Endodermal cell (in vitro differentiated cells): ENCODE measurements at regions not wholly inside any gene's neighbourhood (a gene's known extent, or its start where the extent isn't known, plus 50 kb on each side); places are given as distances from the start of the nearest gene placed in this dataset.

Experiments used
- DNase-seq: peaks from one replicate; pipeline ENCODE4 v3.0.0-alpha.2; 2017
- H3K27ac ChIP-seq: 2 replicates; pipeline ENCODE4 v1.5.1; 2013; ENCODE audit warnings: mild to moderate bottlenecking, low read depth, low read length, moderate library complexity
- H3K27me3 ChIP-seq: 2 replicates; pipeline ENCODE4 v1.6.1; 2013; ENCODE audit warnings: mild to moderate bottlenecking, low read length, moderate library complexity; ENCODE audit not compliant: insufficient read depth, control insufficient read depth, poor library complexity, severe bottlenecking
- H3K36me3 ChIP-seq: 2 replicates; pipeline ENCODE4 v1.7.0; 2013; ENCODE audit warnings: mild to moderate bottlenecking, low read length, moderate library complexity; ENCODE audit not compliant: control insufficient read depth, insufficient read depth
- H3K4me1 ChIP-seq: one replicate; pipeline ENCODE4 v1.7.0; 2013; ENCODE audit warnings: low read length; ENCODE audit not compliant: control insufficient read depth, insufficient read depth
- H3K4me3 ChIP-seq: 2 replicates; pipeline ENCODE4 v1.5.1; 2013; ENCODE audit warnings: mild to moderate bottlenecking, low read length, moderate library complexity
- H3K9ac ChIP-seq: 2 replicates; pipeline ENCODE4 v1.6.1; 2013; ENCODE audit warnings: mild to moderate bottlenecking, low read length, moderate library complexity; ENCODE audit not compliant: poor library complexity, severe bottlenecking; ENCODE audit errors: extremely low read depth
- H3K9me3 ChIP-seq: 2 replicates; pipeline ENCODE4 v1.6.1; 2013; ENCODE audit warnings: mild to moderate bottlenecking, low read length, moderate library complexity; ENCODE audit not compliant: control insufficient read depth
- H3K27ac Mint-ChIP-seq: 2 replicates; pipeline ENCODE4 v1.8.0; 2020; ENCODE audit warnings: mixed read lengths
- H3K27me3 Mint-ChIP-seq: 2 replicates; pipeline ENCODE4 v1.8.0; 2021; ENCODE audit warnings: mild to moderate bottlenecking, mixed read lengths; ENCODE audit not compliant: insufficient read depth
- H3K36me3 Mint-ChIP-seq: 2 replicates; pipeline ENCODE4 v1.8.0; 2020; ENCODE audit warnings: low read depth, mixed read lengths
- H3K4me1 Mint-ChIP-seq: 2 replicates; pipeline ENCODE4 v1.8.0; 2020; ENCODE audit warnings: mixed read lengths
- H3K4me3 Mint-ChIP-seq: 2 replicates; pipeline ENCODE4 v1.8.0; 2020; ENCODE audit warnings: mild to moderate bottlenecking, moderate library complexity, mixed read lengths
- H3K9me3 Mint-ChIP-seq: 2 replicates; pipeline ENCODE4 v1.8.0; 2020; ENCODE audit warnings: mild to moderate bottlenecking, mixed read lengths
- WGBS, 2 experiments: methylation state at CpG; one replicate each; pipeline versions ENCODE4 v1.1.5 to v1.1.7; 2013; ENCODE audit warnings: missing lambda C conversion rate in 2 of 2, mixed read lengths in 1 of 2; ENCODE audit not compliant: insufficient coverage in 1 of 2, insufficient read length in 1 of 2; 5-methylcytosine and 5-hydroxymethylcytosine counted together
- TF ChIP-seq, protein P1 (sequence below): fragments of 200-600 bp; sonication (generic); conservative IDR thresholded peaks from 2 replicates; pipeline ENCODE4 v1.5.0; 2021; ENCODE audit warnings: antibody characterized with exemption, mild to moderate bottlenecking

DNA sequence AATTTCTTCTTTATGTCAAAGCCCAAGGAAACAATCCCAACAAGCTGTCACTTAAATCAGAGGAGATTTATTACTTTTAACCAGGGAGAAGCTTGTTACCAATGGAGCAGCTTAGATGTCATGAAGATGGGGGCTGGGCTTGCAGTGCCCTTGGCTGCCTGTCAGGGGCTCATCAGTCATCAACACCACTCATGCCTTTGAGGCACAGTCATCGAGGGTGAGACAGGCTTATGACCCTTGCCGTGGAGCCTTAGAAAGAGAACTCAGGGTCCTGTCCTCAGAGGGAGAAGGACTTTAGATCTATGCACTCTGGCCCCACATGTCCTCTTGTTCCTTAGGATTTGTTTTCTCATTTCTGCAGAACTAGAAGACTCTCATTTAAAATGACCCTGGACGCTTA, 318.3 kb downstream of the CBLN1 start:
- Mint-ChIP-seq H3K36me3 (peaks cover 3% of the 10 kb centered on the region), H3K9me3 (peaks cover 21% of the 10 kb centered on the region), H3K27ac (no peak overlapping the region), H3K4me3 (no peak overlapping the region), H3K4me1 (peaks cover 6% of the 10 kb centered on the region), H3K27me3 (peaks cover 20% of the 10 kb centered on the region)
- WGBS, 2 experiments = 55 to 78% methylated on average over 2 to 3 of the region's 3 CpGs
- Histone ChIP-seq H3K9me3 (peaks cover 12% of the 10 kb centered on the region), H3K9ac (no peak overlapping the region), H3K4me3 (no peak overlapping the region), H3K4me1 (no peaks in the 10 kb centered on the region), H3K36me3 (no peaks in the 10 kb centered on the region), H3K27ac (no peak overlapping the region), H3K27me3 (no peaks in the 10 kb centered on the region)
- TF ChIP-seq, protein P1, sequence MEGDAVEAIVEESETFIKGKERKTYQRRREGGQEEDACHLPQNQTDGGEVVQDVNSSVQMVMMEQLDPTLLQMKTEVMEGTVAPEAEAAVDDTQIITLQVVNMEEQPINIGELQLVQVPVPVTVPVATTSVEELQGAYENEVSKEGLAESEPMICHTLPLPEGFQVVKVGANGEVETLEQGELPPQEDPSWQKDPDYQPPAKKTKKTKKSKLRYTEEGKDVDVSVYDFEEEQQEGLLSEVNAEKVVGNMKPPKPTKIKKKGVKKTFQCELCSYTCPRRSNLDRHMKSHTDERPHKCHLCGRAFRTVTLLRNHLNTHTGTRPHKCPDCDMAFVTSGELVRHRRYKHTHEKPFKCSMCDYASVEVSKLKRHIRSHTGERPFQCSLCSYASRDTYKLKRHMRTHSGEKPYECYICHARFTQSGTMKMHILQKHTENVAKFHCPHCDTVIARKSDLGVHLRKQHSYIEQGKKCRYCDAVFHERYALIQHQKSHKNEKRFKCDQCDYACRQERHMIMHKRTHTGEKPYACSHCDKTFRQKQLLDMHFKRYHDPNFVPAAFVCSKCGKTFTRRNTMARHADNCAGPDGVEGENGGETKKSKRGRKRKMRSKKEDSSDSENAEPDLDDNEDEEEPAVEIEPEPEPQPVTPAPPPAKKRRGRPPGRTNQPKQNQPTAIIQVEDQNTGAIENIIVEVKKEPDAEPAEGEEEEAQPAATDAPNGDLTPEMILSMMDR = no peak
- no peak for DNase-seq

DNA sequence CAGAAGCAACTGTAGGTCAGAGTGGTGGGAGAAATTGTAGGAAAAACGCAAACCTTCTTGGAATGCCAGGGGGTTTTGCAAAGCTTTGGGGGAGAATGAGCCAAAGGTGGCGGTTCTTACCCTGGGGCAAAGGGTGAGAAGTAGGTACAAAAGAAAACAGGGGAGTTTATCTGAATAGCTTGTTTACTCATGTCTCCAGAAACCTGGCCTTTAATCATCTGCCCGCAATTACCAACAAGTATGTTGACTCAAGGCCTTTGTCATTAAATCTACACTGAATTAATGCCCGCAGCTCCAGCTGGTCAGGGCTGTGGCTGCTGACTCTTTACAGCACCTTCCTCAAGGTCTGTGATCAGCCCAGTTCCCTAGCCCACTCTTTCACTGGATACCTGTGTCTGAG, 320.1 kb downstream of the CBLN1 start:
- peaks cover 21% of the 10 kb centered on the region for H3K9me3 Mint-ChIP-seq
- TF ChIP-seq, protein P1 = no peak
- Histone ChIP-seq H3K9ac (no peak overlapping the region), H3K36me3 (no peaks in the 10 kb centered on the region), H3K27me3 (no peaks in the 10 kb centered on the region), H3K9me3 (peaks cover 12% of the 10 kb centered on the region), H3K4me1 (no peaks in the 10 kb centered on the region), H3K27ac (no peak overlapping the region), H3K4me3 (no peak overlapping the region)
- no peak overlapping the region for H3K4me3 Mint-ChIP-seq
- peaks cover 3% of the 10 kb centered on the region for H3K36me3 Mint-ChIP-seq
- H3K4me1 Mint-ChIP-seq = peaks cover 6% of the 10 kb centered on the region
- 83% methylated on average over 4 of the region's 4 CpGs for WGBS, 2 experiments
- DNase-seq = no peak
- peaks cover 21% of the 10 kb centered on the region for H3K27me3 Mint-ChIP-seq
- no peak overlapping the region for H3K27ac Mint-ChIP-seq

DNA sequence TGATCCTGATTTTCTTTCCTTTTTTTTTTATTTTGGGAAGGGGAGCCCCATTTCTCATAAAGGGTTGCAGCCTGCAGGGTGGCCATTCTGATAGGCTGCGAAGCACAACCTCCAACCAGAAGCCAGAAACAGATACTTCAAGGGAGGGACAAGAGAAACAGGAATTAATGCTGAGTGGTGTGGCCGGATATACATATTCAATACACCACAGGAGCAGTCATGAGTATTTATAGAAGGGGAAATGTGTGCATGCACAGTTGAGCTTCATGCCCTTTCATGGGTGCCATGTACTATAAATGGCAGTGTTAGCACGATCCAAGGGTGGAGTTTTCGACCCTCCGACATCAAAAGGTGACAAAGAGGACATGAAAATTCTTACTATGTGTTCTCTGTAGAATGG, 320.8 kb downstream of the CBLN1 start:
- H3K27ac ChIP-seq = no peak overlapping the region
- Mint-ChIP-seq H3K9me3 (peaks cover 21% of the 10 kb centered on the region), H3K36me3 (peaks cover 3% of the 10 kb centered on the region), H3K4me1 (peaks cover 6% of the 10 kb centered on the region), H3K4me3 (no peak overlapping the region), H3K27me3 (peaks cover 21% of the 10 kb centered on the region), H3K27ac (no peak overlapping the region)
- no peak overlapping the region for H3K9ac ChIP-seq
- H3K9me3 ChIP-seq = peaks cover 12% of the 10 kb centered on the region
- TF ChIP-seq, protein P1 = no peak
- no peaks in the 10 kb centered on the region for H3K27me3 ChIP-seq
- WGBS, 2 experiments = 88 to 93% methylated on average over 3 to 5 of the region's 5 CpGs
- DNase-seq = no peak
- H3K4me3 ChIP-seq = no peak overlapping the region
- H3K36me3 ChIP-seq = no peaks in the 10 kb centered on the region
- H3K4me1 ChIP-seq = no peaks in the 10 kb centered on the region
